PFSK-1 (cell line): ENCODE measurements at regions not wholly inside any gene's neighbourhood (a gene's known extent, or its start where the extent isn't known, plus 50 kb on each side); places are given as distances from the start of the nearest gene placed in this dataset.

Experiments used
- POLR2AphosphoS5 ChIP-seq: IDR thresholded peaks from 2 replicates; pipeline ENCODE4 v1.6.1; 2012; ENCODE audit warnings: low read depth, mild to moderate bottlenecking, control low read depth, low read length, moderate library complexity
- REST ChIP-seq, 2 experiments: IDR thresholded peaks; 2 replicates each; pipeline versions ENCODE4 v1.6.1 to v1.8.0; 2011 to 2012; ENCODE audit warnings: low read depth in 2 of 2, low read length in 2 of 2, control low read depth in 1 of 2, inconsistent platforms in 1 of 2, mild to moderate bottlenecking in 1 of 2, moderate library complexity in 1 of 2; ENCODE audit not compliant: insufficient read depth in 1 of 2
- SIN3A ChIP-seq: IDR thresholded peaks from 2 replicates; pipeline ENCODE4 v1.6.1; 2012; ENCODE audit warnings: mild to moderate bottlenecking, low read length, moderate library complexity, borderline replicate concordance; ENCODE audit not compliant: insufficient read depth

- TF ChIP-seq POLR2AphosphoS5 (no peak), SIN3A (no peak), REST (IDR thresholded peaks at IDR 0.05; ENCODE audit: insufficient read depth in 1 of 2, low read depth in 2 of 2, low read length in 2 of 2) (no peak)
These were observed 273.3 kb downstream of the MDFIC start for GRCh38 chr7:115195208-115195607.
